SK-N-SH (cell line): ENCODE measurements at regions not wholly inside any gene's neighbourhood (a gene's known extent, or its start where the extent isn't known, plus 50 kb on each side); places are given as distances from the start of the nearest gene placed in this dataset.

ENCODE experiments used
- FOSL2 ChIP-seq: IDR thresholded peaks from 2 replicates; pipeline ENCODE4 v1.4.0; 2012; ENCODE audit warnings: low read depth, mild to moderate bottlenecking, moderate library complexity, borderline replicate concordance
- GABPA ChIP-seq: IDR thresholded peaks from 2 replicates; pipeline ENCODE4 v1.4.0; 2012; ENCODE audit warnings: low read depth, mild to moderate bottlenecking
- JUND ChIP-seq: IDR thresholded peaks from 2 replicates; pipeline ENCODE4 v1.4.0; 2012
- MEF2A ChIP-seq: IDR thresholded peaks from 2 replicates; pipeline ENCODE4 v1.4.0; 2012; ENCODE audit warnings: low read depth, borderline replicate concordance
- MXI1 ChIP-seq: IDR thresholded peaks from 2 replicates; pipeline ENCODE4 v1.6.1; 2012; ENCODE audit warnings: mild to moderate bottlenecking, low read depth, low read length, improper control_type of control experiment
- NRF1 ChIP-seq: IDR thresholded peaks from 2 replicates; pipeline ENCODE4 v1.6.1; 2012; ENCODE audit warnings: low read depth, mild to moderate bottlenecking, low read length
- POLR2AphosphoS5 ChIP-seq: IDR thresholded peaks from 2 replicates; pipeline ENCODE4 v1.6.1; 2012; ENCODE audit warnings: low read depth, low read length
- SMC3 ChIP-seq: IDR thresholded peaks from 2 replicates; pipeline ENCODE4 v1.6.1; 2012; ENCODE audit warnings: low read depth, low read length, improper control_type of control experiment
- YY1 ChIP-seq: IDR thresholded peaks from 2 replicates; pipeline ENCODE4 v1.4.0; 2012; ENCODE audit warnings: low read depth, mild to moderate bottlenecking
- TF ChIP-seq, protein P1 (sequence below): fragments of 200-600 bp; sonication (generic); IDR thresholded peaks from 2 replicates; pipeline ENCODE4 v1.6.1; 2017; ENCODE audit warnings: antibody characterized with exemption, mild to moderate bottlenecking, moderate library complexity
- TF ChIP-seq, protein P2 (sequence below): fragments of 150-350 bp; IDR thresholded peaks from 2 replicates; pipeline ENCODE4 v1.6.1; 2017; ENCODE audit warnings: antibody characterized with exemption, low read length, low read depth, borderline replicate concordance
- TF ChIP-seq, protein P3 (sequence below): IDR thresholded peaks from 2 replicates; pipeline ENCODE4 v1.6.1; 2012; ENCODE audit warnings: mild to moderate bottlenecking, low read depth, low read length, moderate library complexity

DNA sequence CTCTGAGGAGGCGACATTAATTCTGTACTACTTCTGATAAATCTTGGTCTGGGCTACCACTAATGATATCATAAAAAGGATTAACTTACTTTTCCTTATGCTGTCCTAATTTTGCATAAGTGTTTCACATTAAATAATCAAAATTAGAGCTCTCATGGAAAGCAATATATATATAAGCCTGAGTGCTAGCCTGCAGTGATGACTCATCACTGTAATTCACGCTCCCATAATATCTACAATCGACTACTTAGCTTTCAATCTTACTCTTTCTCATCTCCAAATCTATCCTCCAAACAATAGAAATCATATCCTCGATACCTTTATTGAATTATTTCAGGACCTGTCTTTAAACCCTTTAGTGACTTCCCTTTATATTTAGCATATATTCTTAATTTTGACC lies 701.3 kb downstream of the RERGL start:
- TF ChIP-seq, protein P1, sequence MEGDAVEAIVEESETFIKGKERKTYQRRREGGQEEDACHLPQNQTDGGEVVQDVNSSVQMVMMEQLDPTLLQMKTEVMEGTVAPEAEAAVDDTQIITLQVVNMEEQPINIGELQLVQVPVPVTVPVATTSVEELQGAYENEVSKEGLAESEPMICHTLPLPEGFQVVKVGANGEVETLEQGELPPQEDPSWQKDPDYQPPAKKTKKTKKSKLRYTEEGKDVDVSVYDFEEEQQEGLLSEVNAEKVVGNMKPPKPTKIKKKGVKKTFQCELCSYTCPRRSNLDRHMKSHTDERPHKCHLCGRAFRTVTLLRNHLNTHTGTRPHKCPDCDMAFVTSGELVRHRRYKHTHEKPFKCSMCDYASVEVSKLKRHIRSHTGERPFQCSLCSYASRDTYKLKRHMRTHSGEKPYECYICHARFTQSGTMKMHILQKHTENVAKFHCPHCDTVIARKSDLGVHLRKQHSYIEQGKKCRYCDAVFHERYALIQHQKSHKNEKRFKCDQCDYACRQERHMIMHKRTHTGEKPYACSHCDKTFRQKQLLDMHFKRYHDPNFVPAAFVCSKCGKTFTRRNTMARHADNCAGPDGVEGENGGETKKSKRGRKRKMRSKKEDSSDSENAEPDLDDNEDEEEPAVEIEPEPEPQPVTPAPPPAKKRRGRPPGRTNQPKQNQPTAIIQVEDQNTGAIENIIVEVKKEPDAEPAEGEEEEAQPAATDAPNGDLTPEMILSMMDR: no peak
- TF ChIP-seq, protein P2, sequence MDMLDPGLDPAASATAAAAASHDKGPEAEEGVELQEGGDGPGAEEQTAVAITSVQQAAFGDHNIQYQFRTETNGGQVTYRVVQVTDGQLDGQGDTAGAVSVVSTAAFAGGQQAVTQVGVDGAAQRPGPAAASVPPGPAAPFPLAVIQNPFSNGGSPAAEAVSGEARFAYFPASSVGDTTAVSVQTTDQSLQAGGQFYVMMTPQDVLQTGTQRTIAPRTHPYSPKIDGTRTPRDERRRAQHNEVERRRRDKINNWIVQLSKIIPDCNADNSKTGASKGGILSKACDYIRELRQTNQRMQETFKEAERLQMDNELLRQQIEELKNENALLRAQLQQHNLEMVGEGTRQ: no peak
- TF ChIP-seq GABPA (no peak), NRF1 (no peak), YY1 (no peak), MEF2A (no peak), MXI1 (no peak), FOSL2 (no peak), SMC3 (no peak), JUND (no peak), POLR2AphosphoS5 (no peak)
- TF ChIP-seq, protein P3, sequence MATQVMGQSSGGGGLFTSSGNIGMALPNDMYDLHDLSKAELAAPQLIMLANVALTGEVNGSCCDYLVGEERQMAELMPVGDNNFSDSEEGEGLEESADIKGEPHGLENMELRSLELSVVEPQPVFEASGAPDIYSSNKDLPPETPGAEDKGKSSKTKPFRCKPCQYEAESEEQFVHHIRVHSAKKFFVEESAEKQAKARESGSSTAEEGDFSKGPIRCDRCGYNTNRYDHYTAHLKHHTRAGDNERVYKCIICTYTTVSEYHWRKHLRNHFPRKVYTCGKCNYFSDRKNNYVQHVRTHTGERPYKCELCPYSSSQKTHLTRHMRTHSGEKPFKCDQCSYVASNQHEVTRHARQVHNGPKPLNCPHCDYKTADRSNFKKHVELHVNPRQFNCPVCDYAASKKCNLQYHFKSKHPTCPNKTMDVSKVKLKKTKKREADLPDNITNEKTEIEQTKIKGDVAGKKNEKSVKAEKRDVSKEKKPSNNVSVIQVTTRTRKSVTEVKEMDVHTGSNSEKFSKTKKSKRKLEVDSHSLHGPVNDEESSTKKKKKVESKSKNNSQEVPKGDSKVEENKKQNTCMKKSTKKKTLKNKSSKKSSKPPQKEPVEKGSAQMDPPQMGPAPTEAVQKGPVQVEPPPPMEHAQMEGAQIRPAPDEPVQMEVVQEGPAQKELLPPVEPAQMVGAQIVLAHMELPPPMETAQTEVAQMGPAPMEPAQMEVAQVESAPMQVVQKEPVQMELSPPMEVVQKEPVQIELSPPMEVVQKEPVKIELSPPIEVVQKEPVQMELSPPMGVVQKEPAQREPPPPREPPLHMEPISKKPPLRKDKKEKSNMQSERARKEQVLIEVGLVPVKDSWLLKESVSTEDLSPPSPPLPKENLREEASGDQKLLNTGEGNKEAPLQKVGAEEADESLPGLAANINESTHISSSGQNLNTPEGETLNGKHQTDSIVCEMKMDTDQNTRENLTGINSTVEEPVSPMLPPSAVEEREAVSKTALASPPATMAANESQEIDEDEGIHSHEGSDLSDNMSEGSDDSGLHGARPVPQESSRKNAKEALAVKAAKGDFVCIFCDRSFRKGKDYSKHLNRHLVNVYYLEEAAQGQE: no peak
